NCI-H748 (cell line): ENCODE measurements at regions not wholly inside any gene's neighbourhood (a gene's known extent, or its start where the extent isn't known, plus 50 kb on each side); places are given as distances from the start of the nearest gene placed in this dataset.
A peak's percentile ranks its signal among the peaks of the same experiment; 100 is the strongest.

Experiments used
- DNase-seq: peaks from one replicate; lab custom pipeline; 2025; ENCODE audit not compliant: unreplicated experiment; lab: John Stamatoyannopoulos, UW

DNA sequence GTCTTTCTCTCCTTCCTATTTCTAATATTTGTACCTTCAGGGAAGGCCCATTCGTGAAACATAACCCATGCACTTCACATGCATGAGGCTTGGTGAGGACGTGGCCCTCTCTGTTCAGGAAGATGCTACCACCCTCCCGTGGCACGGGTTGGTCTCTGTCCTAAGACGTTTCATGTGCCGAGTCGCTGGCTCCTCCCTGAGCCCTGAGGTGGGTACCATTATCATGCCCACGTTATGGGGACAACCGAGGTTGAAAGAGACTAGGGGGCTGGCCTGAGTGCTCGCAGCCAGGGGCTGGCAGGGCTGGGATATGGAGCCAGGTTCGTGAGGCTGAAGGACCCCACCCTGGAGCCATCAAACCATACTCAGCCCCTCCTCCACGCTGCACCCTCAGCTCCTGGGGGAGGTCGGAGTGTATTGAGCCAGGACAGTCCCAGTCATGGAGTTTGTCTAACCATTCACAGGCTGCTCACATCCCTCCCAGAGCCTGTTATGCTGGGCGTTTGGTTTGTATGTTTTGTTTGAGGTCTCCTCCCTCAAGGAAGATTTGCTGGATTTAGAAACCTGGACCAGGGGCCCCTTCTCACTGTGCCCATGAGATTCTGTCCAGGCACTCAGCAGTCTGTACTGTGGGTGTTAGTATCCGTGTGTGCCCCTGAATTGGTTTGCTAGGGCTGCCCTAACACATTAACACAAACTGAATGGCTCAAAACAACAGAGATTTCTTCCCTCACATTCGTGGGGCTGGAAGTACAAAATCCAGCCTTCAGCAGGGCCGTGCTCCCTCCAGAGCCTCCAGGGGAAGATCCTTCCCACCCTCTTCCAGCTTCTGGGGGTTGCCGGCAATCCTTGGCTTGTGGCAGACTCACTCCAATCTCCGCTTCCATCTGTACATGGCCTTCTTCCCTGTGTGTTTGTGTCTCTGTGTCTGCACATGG is 88.3 kb downstream of the ANKRD60 start:
- no peak for DNase-seq

DNA sequence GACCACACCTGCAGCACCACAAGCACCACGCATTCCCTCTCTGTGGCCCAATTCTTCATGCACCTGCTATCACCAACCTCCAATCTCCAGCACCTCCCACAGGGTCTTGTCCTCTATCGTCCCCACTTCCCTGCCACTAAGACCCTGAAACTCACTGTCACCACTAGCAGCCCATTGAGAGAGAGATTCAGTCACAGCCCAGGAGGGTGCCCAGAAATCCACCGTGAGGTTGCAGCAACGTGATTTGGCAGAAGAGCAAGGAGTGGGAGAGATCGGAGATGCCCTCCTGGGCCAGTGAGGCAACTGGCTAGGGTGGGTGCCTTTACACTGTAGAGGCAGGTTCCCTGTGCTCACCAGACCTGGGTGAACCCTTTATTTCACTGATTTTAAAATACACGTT is 90.1 kb downstream of the ANKRD60 start:
- no peak for DNase-seq

DNA sequence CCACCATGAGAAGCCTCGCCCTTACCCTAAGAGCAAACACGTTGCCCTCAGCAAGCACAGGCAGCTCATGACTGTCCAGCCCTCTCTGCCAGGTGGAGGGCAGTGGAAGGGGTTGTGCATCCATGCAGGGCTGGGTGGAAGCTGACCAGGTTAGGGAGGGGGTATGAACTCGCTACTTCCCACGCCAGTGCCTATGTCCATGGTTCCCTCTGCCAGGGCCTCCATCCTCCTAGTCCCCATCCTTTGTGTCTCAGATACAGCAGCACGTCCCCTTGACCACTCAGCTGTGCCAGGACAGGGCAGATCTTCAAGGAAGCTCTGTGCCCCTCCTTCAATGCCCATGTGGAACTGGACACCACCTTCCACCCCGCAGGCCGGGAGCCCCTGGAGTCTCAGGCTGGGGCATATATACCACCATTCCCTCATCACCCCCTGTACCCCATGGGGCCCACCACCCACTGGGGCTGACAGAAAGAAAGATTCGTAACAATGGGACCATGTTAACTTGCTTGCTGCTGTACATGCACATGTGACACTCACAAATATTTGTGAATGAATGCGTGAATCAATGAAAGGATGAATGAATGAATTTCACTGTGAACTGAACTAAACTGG is 90.7 kb downstream of the ANKRD60 start:
- no peak for DNase-seq

DNA sequence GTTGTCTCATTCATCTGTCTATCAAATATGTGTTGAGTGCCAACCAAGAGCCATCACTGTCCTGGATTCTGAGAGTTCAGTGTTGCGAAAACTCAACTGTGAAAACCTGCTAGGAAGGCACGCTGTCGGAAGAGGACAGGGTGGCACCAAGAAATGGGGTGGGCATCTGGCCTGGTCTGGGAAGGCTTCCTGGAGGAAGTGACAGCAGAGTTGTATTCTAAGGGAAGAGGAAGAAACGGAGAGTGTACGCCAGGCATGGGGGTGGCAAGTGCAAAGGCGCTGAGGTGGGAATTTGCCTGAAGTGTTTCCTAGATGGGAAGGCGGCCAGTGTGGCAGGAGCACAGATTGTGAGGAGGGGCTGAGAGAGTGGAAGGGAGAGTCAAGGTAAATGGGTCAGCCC is 91.2 kb downstream of the ANKRD60 start:
- no peak for DNase-seq

DNA sequence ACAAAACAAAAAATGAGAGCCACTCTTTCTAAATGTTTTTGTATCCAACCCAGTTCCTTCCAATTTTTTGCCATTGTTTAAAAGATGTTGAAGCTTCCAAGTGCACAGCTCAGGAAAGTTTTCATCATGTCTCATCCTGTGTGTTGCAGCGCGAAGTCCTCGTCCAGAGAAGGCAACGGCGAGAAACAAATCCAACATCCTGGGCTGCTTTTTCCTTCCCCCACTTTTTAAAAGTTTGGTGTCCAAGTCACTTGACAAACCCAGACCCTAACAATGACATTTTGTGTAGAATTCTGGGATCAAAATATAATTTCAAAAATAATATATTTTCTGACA is 92.3 kb downstream of the ANKRD60 start:
- DNase-seq = no peak

DNA sequence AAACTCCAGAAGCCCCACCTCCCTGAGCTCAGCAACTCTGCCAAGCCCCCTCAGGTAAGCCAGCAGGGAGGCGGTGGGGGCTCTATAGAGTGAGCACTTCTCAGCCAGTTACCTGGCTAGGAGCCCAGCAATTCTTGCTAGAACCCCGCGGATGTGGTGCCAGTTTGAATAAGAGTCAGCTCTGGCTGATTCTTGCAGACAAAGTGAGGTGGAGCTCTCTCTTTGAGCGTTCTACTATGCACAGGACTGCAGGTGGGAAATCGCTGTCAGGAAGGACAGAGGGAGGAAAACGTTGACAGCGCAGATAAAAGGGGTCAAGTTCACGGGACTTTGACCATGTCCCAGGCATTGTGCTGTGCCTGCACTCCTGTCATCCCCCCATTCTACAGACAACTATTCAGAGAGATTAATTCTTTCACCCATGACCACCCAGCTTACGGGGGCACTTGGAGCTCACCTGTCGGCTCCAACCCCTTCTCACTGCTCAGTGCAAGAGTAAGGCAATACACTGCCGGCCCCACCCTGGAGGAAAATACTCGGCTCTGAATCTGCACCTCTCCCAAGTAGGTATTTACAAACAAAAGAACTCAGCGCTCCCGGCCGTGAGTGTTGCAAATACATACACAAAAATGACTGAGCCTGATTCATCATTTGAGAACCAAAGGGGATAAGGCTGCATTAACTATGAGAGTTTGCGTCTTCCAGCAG is 92.9 kb downstream of the ANKRD60 start:
- DNase-seq = peak; percentile 58

DNA sequence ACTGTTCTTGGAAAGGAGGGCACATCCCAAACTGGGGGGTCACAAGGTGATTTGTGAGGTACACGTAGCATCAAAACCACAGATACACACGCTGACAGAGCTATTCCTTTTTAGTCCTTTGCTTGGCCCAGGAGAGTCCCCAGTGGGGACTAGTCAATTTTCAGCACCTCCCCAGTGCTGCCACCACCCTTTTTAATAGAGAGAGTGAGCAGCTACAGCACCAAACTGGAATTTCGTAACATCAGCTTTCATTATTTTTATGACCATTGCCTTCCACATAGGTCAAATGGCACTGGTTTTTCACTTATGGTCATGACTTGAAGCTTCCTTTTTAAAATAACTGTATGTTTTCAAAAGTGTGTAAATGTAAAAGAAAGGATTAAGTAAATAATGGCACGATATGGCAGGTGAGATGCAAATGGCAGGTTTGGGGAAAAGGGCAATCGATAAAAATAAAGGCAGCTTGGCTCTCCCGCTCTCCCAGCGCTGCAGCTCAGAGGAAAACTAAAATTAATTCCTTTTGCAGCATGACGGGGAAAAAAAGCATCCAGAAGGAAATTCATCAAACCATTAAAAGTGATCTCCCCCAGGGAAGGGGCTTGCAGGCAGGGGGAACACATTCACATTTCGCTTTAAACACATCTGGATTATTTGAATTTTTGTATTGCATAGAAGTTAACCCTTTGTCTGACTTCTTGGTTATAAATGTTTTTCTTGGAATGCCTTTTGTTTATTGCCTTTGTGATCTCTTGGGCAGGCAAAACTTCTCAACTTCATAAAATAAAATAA is 95.2 kb downstream of the ANKRD60 start:
- DNase-seq = no peak

DNA sequence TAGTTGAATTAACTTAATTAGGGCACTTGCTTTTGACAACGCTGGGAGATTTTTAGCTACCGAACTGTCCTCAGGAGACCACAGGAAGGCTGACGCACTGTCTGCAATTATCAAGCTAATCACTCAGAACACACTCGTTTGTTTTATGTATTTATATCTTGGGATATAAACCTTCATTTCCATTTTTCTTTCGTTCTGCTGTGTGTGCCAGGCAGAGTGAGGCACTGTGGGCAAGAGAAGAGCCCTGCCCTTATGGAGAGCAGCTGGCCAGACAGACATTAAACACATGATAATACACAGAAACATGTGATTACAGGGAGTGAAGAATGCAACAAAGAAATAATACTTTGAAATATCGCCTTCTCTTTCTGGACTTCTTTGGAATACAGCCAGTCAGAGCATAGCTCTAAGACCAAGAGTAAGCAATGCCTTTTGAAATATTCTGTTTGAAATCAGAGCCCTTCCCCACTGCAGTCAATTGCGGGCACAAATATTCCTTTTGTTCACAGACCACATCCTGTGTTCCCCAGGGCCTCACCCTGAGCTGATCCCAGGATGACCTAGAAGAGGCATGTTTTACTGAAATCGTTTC is 96.8 kb downstream of the ANKRD60 start:
- peak; percentile 64 for DNase-seq

DNA sequence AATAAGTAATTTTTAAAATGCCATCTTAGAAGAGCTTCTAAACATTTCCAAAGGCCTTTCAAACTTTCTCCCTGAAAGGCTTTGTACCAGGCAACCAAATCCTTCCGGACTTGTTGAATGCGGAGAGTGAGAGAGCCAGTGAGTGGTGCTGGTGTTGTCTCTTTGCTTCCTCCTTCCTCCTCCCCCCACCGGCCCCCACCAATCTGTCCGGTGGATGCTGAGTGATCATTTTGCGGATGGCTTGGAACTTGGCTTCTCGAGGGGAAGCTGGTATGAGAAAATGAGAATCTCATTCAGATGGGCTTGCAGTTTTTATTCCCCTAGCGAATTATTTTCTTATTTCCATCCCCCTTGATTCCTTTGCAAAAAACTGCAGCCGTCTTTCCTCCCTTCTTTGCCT is 97.3 kb downstream of the ANKRD60 start:
- DNase-seq = peak; percentile 31

DNA sequence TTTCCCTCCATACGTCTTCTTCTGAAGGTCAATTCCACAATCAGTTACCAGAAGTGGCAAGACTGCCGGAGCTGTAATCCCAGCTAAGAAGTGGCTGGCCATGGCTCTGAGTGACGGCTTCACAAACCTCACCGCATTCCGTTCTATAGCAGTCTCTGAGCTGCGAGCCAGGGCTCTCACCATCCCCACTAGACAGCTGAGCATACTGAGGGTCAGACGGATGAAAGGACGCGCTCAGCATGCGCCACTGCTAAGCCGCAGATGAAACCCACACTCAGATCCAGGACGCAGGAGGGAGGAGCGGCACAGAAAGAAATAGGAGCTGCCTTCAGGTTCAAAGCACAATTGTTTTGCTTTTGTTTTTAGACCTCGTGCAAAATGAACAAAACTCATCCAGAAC is 97.9 kb downstream of the ANKRD60 start:
- peak; percentile 4 for DNase-seq

DNA sequence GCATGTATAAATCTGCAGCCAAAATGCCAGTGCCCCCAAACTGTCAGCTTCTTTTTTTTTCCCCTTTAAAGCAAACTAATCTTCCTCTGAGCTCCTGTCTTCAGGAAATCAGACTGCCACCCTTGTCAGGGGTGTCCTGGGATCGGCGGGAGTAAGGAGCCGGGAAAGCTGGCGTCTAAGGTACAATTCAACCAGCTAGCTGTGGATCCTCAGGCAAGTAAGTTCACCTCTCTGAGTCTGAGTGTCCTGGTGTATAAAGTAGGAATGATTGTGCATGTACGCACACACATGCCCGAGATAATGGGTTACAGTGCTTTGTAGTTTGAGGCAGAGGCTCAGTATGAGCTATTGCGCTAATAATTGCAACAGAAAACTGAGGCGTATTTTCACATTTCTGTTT is 98.3 kb downstream of the ANKRD60 start:
- DNase-seq = no peak

DNA sequence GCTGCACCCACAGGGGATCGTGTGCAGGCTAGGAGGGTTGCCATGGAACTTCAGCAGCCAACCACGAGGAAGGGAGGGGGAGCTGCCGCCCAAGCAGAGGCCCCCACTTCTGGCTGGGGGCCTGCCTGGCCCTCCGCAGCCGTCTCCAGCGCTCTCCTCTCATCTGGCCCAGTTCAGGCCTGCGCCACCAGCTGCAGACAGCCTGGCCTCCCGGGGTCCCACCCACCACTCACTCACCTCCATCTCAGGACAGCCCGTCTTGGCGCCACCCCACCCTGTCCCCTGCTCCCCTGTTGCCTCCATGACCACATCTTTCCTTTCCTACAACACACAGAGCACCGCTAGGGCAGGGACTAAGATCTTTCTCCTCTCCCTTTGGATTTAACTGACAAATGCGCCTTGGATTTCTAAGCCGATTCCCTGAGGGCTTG is 98.7 kb downstream of the ANKRD60 start:
- no peak for DNase-seq

DNA sequence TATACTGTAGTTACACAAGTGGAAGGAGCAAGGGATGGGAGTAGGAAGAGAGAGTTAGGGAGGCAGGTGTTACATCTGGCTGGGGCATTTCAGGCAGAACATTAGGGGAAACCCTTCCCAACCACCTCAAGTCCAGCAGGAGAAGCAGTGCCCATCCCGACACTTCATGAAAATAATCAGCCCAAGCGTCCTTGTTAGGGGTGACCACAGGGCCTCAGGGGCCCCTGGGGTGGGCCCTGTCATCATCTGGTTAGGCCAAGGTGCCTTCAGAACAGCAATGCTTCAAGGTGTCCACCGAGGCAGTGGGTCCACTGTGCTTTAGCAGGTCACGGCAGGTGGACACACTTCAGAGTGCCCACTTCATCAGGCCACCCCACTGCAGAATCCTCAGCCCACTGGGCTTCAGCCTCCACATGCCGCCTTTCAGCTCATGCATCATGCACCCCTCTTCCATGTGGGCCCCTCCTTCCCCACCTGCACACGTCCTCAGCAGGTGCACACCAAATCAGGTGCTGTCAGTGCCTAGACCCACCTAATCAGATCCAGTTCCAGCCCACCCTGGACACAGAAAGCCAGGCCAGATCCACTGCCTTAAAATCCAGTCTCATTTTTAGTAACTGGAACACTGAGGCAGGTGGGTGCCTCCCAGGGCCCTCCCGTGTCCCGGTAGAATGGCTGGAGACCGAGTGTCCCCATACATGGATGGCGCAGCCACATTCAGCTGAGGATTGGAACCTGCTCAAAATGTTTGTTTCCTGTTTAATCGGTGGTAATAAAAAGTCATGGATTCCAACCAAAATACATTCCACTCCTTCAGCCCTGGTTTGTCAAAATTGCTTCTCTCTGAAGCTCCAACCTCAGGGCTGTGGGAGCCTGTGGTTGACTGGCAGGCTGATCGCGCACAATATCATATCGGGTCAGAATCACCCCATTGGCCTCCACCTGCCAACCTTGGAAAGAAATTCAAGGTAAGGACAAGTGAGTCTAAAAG is 99.5 kb downstream of the ANKRD60 start:
- DNase-seq = no peak

DNA sequence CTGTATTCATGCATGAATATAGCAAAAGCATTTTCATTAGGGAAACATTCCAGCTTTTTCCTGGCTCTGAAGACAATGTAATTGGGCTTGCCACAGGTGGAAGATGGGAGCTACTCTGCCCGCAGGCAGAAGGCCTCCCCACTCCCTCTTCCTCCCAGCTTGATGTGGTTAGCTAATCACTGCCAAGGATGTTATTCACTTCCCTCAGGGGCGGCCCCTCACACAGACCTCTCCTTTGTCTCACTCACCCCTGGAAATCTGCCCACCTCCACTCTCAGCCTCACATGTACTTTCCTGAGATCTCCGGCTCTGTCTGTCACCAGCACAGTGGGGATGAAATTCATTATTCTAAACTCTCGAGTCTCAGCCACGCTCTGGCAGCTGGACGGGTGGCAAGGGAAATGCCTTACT is 100.7 kb downstream of the ANKRD60 start:
- DNase-seq = no peak

DNA sequence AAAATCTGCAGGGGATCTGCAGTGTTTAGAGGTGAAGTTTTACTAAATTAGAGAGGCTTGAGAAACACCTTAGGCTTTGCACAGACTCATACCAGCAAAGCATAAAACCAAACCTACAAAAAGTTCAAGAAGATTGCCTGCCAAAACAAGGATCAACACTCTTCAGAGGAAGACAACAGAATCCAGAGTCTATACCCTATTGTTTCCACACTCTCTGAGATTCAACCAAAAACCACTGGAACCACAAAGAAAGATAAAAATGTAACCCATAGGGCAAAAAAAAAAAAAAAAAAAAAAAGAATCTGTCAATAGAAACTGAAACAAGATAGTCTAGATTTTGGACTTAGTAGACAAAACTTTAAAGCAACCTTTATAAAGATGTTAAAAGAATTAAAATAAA is 102.7 kb downstream of the ANKRD60 start:
- DNase-seq = no peak

DNA sequence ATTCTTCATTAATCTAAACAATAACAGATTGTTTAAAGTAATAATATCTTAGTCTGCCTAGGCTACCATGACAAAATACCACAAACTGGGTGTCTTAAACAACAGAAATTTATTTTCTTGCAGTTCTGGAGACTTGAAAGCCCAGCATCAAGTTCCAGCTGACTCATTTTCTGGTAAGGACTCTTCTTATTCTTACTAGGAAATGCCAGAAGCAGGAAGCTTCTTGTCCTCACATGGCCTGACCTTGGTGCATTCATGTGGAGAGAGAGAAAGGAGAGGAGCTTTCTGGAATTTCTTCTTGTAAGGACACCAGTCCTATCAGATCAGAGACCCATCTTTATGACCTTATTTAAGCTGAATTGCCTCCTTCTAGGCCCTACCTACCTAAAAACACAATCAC is 110.5 kb downstream of the ANKRD60 start:
- DNase-seq = no peak

DNA sequence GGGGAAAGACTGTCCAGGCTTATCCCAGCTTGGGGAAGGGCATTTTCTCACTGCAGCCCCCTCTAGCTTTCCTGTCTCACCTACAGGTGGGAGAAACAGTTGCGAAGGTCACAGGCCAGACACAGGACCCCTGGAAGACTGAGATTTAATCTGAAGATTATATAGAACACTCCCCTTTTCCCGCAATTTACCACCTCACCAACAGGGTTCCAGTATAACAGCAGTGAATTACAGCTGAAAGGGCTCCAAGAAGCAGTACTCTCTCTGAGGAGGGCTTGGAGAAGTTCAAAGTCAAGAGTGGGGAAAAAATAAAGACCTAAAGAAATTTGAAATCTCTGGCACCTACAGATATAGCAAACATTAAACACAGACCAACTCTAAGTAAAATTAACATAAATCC is 111.9 kb downstream of the ANKRD60 start:
- DNase-seq = no peak

DNA sequence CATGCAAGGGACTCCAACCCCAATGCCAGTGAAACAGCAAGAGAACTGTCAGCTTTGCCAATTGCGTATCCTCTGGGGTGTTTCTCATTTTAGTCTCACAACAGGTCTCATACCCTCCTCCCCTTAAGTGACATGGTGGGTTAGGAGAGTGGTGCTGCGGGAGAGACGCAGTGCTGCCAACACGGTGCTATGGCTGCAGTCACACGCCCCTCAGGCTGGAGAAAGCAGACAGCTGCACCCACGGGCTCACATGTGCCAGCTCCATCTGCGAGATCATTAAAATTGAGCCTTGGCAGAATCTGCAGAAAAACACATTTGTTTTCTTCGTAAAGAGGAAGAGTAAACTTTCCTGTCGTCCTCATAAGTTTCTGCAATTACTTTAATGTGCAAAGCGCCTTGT is 114.7 kb downstream of the ANKRD60 start:
- DNase-seq = no peak

DNA sequence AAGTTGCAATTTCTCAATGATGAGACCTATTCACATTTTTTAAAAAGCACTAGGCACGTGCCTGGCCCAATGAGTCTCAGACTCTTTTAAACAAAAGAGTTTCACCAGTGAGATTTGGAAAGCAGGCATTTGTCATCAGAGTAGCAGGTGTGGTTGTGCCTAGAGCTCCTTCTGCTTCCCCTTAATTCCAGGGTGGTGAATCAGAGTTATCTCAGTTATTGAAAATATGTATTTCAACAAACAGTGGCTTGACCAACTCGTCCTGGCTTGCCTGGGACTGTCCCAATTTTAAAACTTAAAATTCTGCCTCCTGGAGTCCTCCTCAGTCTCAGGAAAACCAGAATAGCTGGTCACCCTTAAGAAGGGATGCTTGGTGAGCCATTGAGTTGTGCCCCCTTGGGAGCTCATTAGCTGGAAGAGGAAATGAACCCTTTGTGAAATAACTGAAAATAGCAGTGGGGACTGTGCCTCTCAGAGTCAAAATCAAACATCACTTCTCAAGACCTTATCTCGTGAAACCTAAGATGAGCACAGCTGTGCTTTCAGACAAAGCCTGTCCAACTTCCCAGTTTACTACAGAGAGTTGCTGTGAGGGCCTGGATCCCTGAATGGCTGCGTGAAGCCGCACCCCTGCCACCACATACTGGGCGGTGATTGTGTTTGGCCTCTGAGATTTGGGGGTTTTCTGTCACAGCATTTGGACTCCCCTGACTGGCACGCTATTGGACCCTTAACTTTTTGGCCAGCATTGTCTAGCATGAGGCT is 116.3 kb downstream of the ANKRD60 start:
- DNase-seq = no peak
